Lung (tissue), 11 donors: ENCODE measurements at regions not wholly inside any gene's neighbourhood (a gene's known extent, or its start where the extent isn't known, plus 50 kb on each side); places are given as distances from the start of the nearest gene placed in this dataset.
A peak's percentile ranks its signal among the peaks of the same experiment; 100 is the strongest.

Source experiments
- ATAC-seq: fragments of 200-7000 bp; cut with Tn5 transposase; one replicate; pipeline ENCODE4 v1.9.1; 2020; ENCODE audit warnings: moderate number of reproducible peaks; ENCODE audit not compliant: insufficient read depth, low FRiP score
- DNase-seq, 3 donors: peaks; one replicate each; pipeline ENCODE4 v3.0.0-alpha.2; 2013 to 2017
- H3K27ac ChIP-seq, 2 donors: one replicate each; pipeline ENCODE4 v1.5.1; 2013; ENCODE audit warnings: mild to moderate bottlenecking in 2 of 2, moderate library complexity in 2 of 2, control low read depth in 1 of 2, inconsistent platforms in 1 of 2, low read depth in 1 of 2, low read length in 1 of 2
- H3K27me3 ChIP-seq, 3 donors: one replicate each; pipeline ENCODE4 v1.5.1; 2013; ENCODE audit warnings: low read length in 2 of 3; ENCODE audit not compliant: control insufficient read depth in 3 of 3, insufficient read depth in 3 of 3
- H3K36me3 ChIP-seq, 4 donors: one replicate each; pipeline ENCODE4 v1.5.1; 2013; ENCODE audit warnings: low read length in 4 of 4, mild to moderate bottlenecking in 1 of 4, moderate library complexity in 1 of 4; ENCODE audit not compliant: control insufficient read depth in 4 of 4, insufficient read depth in 4 of 4
- H3K4me1 ChIP-seq, 5 donors: one replicate each; pipeline ENCODE4 v1.5.1; 2013; ENCODE audit warnings: low read length in 5 of 5, mild to moderate bottlenecking in 2 of 5, moderate library complexity in 1 of 5; ENCODE audit not compliant: control insufficient read depth in 5 of 5, insufficient read depth in 5 of 5
- H3K4me3 ChIP-seq: one replicate; pipeline ENCODE4 v1.5.1; 2013; ENCODE audit warnings: mild to moderate bottlenecking, control low read depth, moderate library complexity
- H3K9ac ChIP-seq, 2 donors: one replicate each; pipeline ENCODE4 v1.5.1; 2013; ENCODE audit warnings: low read length in 2 of 2, control low read depth in 1 of 2; ENCODE audit not compliant: insufficient read depth in 1 of 2
- H3K9me3 ChIP-seq, 4 donors: one replicate each; pipeline ENCODE4 v1.5.1; 2013; ENCODE audit warnings: low read length in 3 of 4, mild to moderate bottlenecking in 1 of 4, moderate library complexity in 1 of 4; ENCODE audit not compliant: control insufficient read depth in 4 of 4, insufficient read depth in 3 of 4
- WGBS, 2 donors: extraction: QIAGEN DNeasy Blood & Tissue Kit; methylation state at CpG; one replicate each; pipeline ENCODE4 v1.1.7; 2013; 5-methylcytosine and 5-hydroxymethylcytosine counted together
- TF ChIP-seq, protein P1 (sequence below): IDR thresholded peaks from 2 replicates; pipeline ENCODE4 v1.5.1; 2012; ENCODE audit warnings: mild to moderate bottlenecking; ENCODE audit errors: control extremely low read depth, extremely low read depth
- donor health status: control.
- donor health status: control.
- donor health status: Bipolar disorder and iron deficiency.
- donor health status: healthy.
- donor health status: DM: yes; HTN: yes; CAD: no.

DNA sequence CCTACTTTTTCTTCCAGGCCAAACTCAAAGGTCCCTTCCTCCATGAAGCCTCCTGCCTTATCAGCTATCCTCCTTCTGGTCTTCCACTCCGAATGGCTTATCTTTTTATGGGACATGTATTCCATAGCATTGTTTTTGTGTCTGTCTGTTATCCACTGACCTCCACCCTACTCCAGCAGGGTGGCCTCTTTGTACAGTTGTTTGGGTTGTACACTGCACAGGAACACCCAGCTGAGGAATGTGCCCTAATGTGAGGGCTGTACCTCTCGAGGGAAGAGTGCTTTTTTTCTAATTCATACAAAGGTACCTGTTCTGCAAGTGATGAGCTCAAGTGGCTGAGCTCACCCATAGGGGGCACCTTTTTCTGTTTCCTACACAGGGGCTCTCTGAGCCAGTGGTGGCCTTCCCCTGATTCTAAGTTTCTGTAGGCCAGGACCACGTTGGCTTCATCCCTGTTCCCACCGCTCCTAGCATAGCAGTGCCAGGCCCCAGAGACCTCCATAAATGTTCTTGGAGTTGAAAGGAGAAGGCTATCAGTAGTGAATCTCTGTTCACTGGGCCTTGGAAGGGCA is 108.2 kb downstream of the FOXD2 start:
- 79% methylated on average over 4 of the region's 4 CpGs for WGBS, 2 donors
- peaks cover 0 to 20% (median 4%) of the 10 kb centered on the region in 5 donors for H3K4me1 ChIP-seq
- TF ChIP-seq, protein P1, sequence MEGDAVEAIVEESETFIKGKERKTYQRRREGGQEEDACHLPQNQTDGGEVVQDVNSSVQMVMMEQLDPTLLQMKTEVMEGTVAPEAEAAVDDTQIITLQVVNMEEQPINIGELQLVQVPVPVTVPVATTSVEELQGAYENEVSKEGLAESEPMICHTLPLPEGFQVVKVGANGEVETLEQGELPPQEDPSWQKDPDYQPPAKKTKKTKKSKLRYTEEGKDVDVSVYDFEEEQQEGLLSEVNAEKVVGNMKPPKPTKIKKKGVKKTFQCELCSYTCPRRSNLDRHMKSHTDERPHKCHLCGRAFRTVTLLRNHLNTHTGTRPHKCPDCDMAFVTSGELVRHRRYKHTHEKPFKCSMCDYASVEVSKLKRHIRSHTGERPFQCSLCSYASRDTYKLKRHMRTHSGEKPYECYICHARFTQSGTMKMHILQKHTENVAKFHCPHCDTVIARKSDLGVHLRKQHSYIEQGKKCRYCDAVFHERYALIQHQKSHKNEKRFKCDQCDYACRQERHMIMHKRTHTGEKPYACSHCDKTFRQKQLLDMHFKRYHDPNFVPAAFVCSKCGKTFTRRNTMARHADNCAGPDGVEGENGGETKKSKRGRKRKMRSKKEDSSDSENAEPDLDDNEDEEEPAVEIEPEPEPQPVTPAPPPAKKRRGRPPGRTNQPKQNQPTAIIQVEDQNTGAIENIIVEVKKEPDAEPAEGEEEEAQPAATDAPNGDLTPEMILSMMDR, result no peak
- H3K4me3 ChIP-seq, result no peak overlapping the region
- DNase-seq (no peak), ATAC-seq (no peak)
- H3K36me3 ChIP-seq, result no peaks in the 10 kb centered on the region
- no peak overlapping the region for H3K27ac ChIP-seq
- H3K9me3 ChIP-seq, result no peaks in the 10 kb centered on the region
- no peaks in the 10 kb centered on the region for H3K27me3 ChIP-seq
- H3K9ac ChIP-seq, result no peak overlapping the region

GRCh38 chr1:47547753-47548573 is 110.1 kb downstream of the FOXD2 start:
- H3K4me3 ChIP-seq, result no peak overlapping the region
- no peak overlapping the region for H3K9ac ChIP-seq
- no peaks in the 10 kb centered on the region for H3K9me3 ChIP-seq
- DNase-seq, result peak; percentile 56 to 73 (median 60)
- no peak for ATAC-seq
- no peak overlapping the region for H3K27ac ChIP-seq
- no peaks in the 10 kb centered on the region for H3K27me3 ChIP-seq
- TF ChIP-seq, protein P1, result no peak
- 73 to 74% methylated on average over 11 of the region's 11 CpGs for WGBS, 2 donors
- H3K36me3 ChIP-seq, result no peaks in the 10 kb centered on the region
- peaks cover 0 to 20% (median 4%) of the 10 kb centered on the region in 5 donors for H3K4me1 ChIP-seq

DNA sequence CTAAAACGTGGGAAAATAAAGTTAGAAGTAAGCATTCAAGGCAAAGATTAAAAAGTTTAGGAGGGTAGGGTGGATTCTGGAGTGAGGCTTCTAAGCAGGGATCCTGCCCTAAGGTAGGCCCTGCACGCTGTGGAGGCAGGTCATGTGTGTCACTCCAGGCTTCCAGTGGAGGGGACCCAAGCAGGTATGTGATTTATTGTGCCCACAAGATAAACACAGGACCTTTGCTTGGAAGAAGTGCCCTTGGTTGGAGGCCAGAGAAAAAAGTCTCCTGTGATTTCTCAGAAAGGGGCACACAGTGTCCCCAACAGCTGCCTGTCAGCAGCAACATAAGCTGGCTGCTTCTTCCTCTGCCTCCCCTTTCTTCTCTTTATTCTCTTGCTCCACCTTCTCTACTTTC is 110.8 kb downstream of the FOXD2 start:
- no peak overlapping the region for H3K4me3 ChIP-seq
- ATAC-seq (no peak), DNase-seq (no peak)
- no peak overlapping the region for H3K9ac ChIP-seq
- peaks cover 0 to 20% (median 4%) of the 10 kb centered on the region in 5 donors for H3K4me1 ChIP-seq
- WGBS, 2 donors, result 82 to 85% methylated on average over 2 of the region's 2 CpGs
- no peaks in the 10 kb centered on the region for H3K9me3 ChIP-seq
- no peaks in the 10 kb centered on the region for H3K27me3 ChIP-seq
- TF ChIP-seq, protein P1, result no peak
- no peaks in the 10 kb centered on the region for H3K36me3 ChIP-seq
- H3K27ac ChIP-seq, result no peak overlapping the region
